Epithelial cell of esophagus (primary cell): ENCODE measurements at regions not wholly inside any gene's neighbourhood (a gene's known extent, or its start where the extent isn't known, plus 50 kb on each side); places are given as distances from the start of the nearest gene placed in this dataset.

Experiments
- DNase-seq: peaks from one replicate; pipeline ENCODE4 v3.0.0; 2010; ENCODE audit warnings: low read depth
- H3K4me3 ChIP-seq: 2 replicates; pipeline ENCODE4 v1.5.1; 2011; ENCODE audit warnings: mild to moderate bottlenecking, low read length, control low read depth
- TF ChIP-seq, protein P1 (sequence below): IDR thresholded peaks from 2 replicates; pipeline ENCODE4 v1.5.1; 2011; ENCODE audit warnings: low read depth, mild to moderate bottlenecking, low read length, control low read depth, inconsistent platforms; ENCODE audit not compliant: insufficient read depth; ENCODE audit errors: missing control alignments

DNA sequence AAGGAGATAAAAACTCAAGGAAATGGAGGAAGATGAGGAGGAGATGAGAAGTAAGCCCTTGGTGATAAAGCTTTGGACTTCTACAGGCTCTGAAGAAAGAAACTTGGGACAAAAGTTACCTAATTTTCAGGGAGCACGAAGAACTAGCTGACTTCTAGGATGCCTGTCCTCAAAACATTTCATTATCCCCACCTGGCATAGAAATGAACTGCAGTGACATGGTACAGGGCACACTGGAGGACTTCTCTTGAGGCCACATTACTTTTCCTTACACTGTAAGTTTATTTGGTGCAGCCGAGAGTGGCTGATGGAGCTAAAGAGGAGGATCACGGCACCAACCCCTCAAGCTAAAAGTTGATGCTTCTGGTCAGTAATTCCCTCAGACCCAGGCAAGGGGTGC lies 269.5 kb upstream of the MSX2 start:
- DNase-seq, result no peak
- H3K4me3 ChIP-seq, result no peak overlapping the region
- TF ChIP-seq, protein P1, sequence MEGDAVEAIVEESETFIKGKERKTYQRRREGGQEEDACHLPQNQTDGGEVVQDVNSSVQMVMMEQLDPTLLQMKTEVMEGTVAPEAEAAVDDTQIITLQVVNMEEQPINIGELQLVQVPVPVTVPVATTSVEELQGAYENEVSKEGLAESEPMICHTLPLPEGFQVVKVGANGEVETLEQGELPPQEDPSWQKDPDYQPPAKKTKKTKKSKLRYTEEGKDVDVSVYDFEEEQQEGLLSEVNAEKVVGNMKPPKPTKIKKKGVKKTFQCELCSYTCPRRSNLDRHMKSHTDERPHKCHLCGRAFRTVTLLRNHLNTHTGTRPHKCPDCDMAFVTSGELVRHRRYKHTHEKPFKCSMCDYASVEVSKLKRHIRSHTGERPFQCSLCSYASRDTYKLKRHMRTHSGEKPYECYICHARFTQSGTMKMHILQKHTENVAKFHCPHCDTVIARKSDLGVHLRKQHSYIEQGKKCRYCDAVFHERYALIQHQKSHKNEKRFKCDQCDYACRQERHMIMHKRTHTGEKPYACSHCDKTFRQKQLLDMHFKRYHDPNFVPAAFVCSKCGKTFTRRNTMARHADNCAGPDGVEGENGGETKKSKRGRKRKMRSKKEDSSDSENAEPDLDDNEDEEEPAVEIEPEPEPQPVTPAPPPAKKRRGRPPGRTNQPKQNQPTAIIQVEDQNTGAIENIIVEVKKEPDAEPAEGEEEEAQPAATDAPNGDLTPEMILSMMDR, result no peak

DNA sequence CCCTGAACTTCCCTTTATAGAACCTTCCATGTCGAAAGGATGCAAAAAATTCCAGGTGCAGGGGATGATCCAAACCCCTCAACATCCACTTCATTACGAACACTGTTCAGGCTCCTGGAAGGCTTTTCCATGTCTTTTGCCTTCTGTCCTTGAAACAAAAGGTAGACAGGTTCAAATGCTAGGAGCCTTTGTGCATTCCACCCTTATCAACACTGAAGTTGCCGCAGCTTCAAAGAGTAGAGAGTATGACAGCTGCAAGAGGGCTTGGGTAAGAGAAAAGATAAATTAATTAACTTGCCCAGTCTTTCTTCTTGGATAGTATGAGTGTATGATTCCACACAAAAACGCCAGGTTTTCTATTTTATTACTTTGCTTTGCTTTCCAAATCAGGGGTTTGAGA lies 269.1 kb upstream of the MSX2 start:
- TF ChIP-seq, protein P1, result no peak
- DNase-seq, result no peak
- no peak overlapping the region for H3K4me3 ChIP-seq

DNA sequence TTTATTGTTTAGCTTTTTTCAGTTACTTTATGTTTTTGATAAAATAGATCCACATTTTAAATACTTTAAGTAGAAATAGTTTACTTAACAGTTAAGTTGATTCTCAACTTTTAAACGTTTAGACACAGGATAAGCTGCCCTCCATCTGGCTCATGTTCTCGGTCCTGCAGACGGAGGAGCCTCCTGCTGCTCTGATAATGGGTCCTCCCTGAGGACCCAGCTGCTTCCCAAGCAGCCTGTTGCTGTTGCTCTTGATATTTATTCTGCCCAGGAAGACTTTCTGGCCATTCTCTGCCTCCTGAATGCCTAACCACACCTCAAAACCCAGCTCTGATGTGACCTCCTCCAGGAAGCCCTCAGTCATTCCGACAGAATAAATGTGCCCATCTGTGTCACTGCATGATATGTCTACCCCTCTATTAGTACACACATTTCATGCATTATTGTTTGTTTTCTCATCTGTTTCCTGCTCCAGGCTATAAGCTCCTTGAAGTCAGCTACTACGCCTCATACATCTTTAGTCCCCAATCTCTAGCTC lies 267.2 kb upstream of the MSX2 start:
- TF ChIP-seq, protein P1, result no peak
- DNase-seq, result no peak
- H3K4me3 ChIP-seq, result no peak overlapping the region

DNA sequence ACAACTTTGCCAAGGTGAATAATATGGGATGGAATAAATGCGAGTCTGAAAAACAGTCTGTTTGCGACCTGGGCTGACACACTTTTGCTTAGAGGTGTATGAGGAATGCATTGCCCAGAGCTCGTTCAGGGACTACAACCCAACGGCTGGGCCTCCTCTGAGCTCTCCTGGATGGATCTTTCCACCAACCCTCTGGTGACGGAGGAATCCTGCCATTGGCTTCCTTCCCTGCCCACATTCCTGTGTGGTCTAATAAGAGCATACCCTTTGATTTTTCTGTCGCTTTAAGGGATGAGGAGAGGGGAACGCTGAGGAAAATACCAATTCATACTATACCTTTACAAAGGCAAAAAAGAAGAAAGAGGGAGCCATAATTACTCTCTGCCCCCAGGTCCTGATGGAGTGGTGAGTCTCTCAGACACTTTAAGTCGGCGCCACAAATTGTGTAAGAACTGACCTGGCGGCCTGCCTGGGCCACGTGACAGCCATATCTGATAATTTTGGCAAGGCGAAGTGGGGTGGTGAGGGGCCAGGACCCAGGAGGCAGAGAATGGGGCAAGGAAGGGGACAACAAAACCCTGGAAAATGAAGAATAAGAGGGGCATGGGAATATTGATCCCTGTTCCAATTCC lies 265.2 kb upstream of the MSX2 start:
- DNase-seq, result no peak
- no peak overlapping the region for H3K4me3 ChIP-seq
- TF ChIP-seq, protein P1, result no peak

DNA sequence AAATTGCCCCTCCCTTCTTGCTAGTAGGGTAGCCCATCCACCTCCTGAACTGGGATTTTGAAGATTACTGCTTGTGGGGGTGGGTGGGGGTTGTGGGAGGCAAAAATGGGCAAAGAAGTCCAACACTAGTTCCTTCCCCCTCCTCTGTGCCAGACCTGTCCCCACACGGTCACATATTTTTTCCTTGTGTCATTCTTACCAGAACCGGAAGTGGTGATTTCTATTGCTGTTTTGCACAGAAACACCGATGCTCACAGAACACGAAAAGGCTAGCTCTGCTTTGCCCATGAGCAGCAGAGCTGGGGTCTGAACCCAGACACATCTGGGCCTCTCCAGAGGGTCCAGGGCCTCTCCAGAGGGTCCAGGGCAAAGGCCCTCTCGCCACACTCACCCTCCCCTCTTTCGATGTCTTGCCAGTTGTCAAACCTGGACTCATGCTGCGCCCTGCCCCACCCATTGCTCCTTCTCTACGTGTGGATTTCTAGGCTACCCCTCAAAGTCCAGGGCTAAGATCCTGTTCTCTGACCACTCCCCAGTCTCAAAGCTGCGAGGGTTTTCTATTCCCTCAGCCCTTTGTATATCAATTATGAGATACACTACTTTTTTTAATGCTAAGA lies 264.4 kb upstream of the MSX2 start:
- TF ChIP-seq, protein P1, result no peak
- DNase-seq, result peak; percentile 4
- no peak overlapping the region for H3K4me3 ChIP-seq

DNA sequence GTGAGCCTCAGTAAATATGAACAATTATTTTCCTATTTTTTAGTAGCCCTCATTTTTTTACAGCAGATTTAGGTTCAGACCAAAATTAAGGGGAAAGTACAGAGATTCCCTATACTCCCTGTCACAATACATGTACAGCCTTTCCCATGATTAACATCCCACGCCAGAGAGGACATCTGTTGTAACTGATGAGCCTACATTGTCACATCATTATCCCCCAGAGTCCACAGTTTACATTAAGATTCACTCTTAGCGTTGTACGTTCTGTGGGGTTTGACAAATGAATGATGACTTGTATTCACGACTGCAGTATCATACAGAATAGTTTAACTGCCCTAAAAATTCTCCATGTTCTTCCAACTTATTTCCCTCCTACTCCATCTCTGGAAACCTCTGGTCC lies 262.3 kb upstream of the MSX2 start:
- H3K4me3 ChIP-seq, result no peak overlapping the region
- TF ChIP-seq, protein P1, result no peak
- DNase-seq, result no peak
